ENCODE measurements at regions not wholly inside any gene's neighbourhood (a gene's known extent, or its start where the extent isn't known, plus 50 kb on each side); places are given as distances from the start of the nearest gene placed in this dataset.

- no peak overlapping the region for H2BK15ac ChIP-seq (ENCODE audit: low read length)
- FAIRE-seq (no peak), DNase-seq (ENCODE audit: low read depth in 1 of 2, low spot score in 2 of 2) (no peak)
- POLR2A ChIA-PET (ENCODE audit: partially characterized antibody) = no interaction called here
- peaks cover 0 to 3% (median 0%) of the 10 kb centered on the region in 4 experiments; a peak in 3 of 7 replicates for H3K4me1 ChIP-seq (replicated peaks in 1 of 4; ENCODE audit: control insufficient read depth in 3 of 4, insufficient read depth in 4 of 4, low read length in 3 of 4)
- no peak overlapping the region for H3K56ac ChIP-seq (replicated peaks; ENCODE audit: insufficient read length, low read depth, low read length)
- CTCF ChIA-PET (ENCODE audit: partially characterized antibody) = interaction anchor here (0.9 to 1.7 kb wide), 3 partner anchors 9 to 59 kb away, joined by 3 to 4 read pairs (median 3); no protein-coding TSS in a partner anchor
- H2AFZ ChIP-seq (ENCODE audit: low read length) = no peak overlapping the region
- no peak overlapping the region for H2AK5ac ChIP-seq (ENCODE audit: low read depth, low read length)
- H3K23me2 ChIP-seq (ENCODE audit: low read depth, low read length) = no peaks in the 10 kb centered on the region
- no peaks in the 10 kb centered on the region for H3K79me2 ChIP-seq (ENCODE audit: control insufficient read depth in 1 of 2, insufficient read depth in 2 of 2, low read length in 2 of 2)
- H3K36me3 ChIP-seq (ENCODE audit: control insufficient read depth in 2 of 4, insufficient read depth in 4 of 4, low read length in 3 of 4) = no peaks in the 10 kb centered on the region
- H4K91ac ChIP-seq (replicated peaks; ENCODE audit: insufficient read length, low read length) = no peak overlapping the region
- no peak overlapping the region for H3K18ac ChIP-seq (ENCODE audit: extremely low read depth, low read length)
- no peak overlapping the region for H2BK20ac ChIP-seq (ENCODE audit: low read length)
- TF ChIP-seq GABPA (IDR thresholded peaks at IDR 0.05; ENCODE audit: borderline replicate concordance, insufficient read depth, low read length) (no peak), SRF (IDR thresholded peaks at IDR 0.05; ENCODE audit: low read depth, low read length) (no peak), PHF8 (conservative IDR thresholded peaks at IDR 0.05; ENCODE audit: low read depth, low read length) (no peak), KDM4A (IDR thresholded peaks at IDR 0.05; ENCODE audit: low read depth, low read length, severe bottlenecking) (no peak), SP1 (IDR thresholded peaks at IDR 0.05; ENCODE audit: low read depth, low read length) (no peak), SP4 (IDR thresholded peaks at IDR 0.05; ENCODE audit: low read length) (no peak), EP300 (IDR thresholded peaks at IDR 0.05; ENCODE audit: borderline replicate concordance in 1 of 2, low read depth in 2 of 2, low read length in 2 of 2) (no peak), JUND (IDR thresholded peaks at IDR 0.05; ENCODE audit: low read length) (no peak), RXRA (IDR thresholded peaks at IDR 0.05; ENCODE audit: insufficient read depth, low read depth, low read length) (no peak), CTBP2 (IDR thresholded peaks at IDR 0.05; ENCODE audit: borderline replicate concordance, insufficient read depth, insufficient read length, low read length) (no peak), RNF2 (IDR thresholded peaks at IDR 0.05; ENCODE audit: borderline replicate concordance, low read depth, low read length, missing control alignments, poor library complexity, severe bottlenecking) (no peak), CHD1 (IDR thresholded peaks at IDR 0.05; ENCODE audit: low read depth, low read length) (no peak), ZNF274 (IDR thresholded peaks at IDR 0.05; ENCODE audit: borderline replicate concordance, extremely low read depth, low read length) (no peak)
- H3K9me3 ChIP-seq (ENCODE audit: insufficient read depth in 2 of 2, low read depth in 1 of 2, low read length in 1 of 2) = no peaks in the 10 kb centered on the region
- no peak overlapping the region for H3K4ac ChIP-seq (replicated peaks; ENCODE audit: insufficient read length, low read depth, low read length)
- H3K79me1 ChIP-seq (ENCODE audit: low read depth, low read length) = no peaks in the 10 kb centered on the region
- H4K8ac ChIP-seq (ENCODE audit: extremely low read depth, insufficient read depth, low read length) = no peak overlapping the region
- H3K27ac ChIP-seq (ENCODE audit: low read depth, low read length) = no peak overlapping the region
- H4K5ac ChIP-seq (ENCODE audit: insufficient read length, low read depth, low read length) = no peak overlapping the region
- H3K23ac ChIP-seq (ENCODE audit: insufficient read length) = no peak overlapping the region
- no peak overlapping the region for H2BK12ac ChIP-seq (ENCODE audit: low read depth, low read length)
- H4K20me1 ChIP-seq (replicated peaks in 1 of 2; ENCODE audit: control insufficient read depth in 1 of 2, insufficient read depth in 2 of 2, low read length in 2 of 2) = no peaks in the 10 kb centered on the region
- H3K27me3 ChIP-seq (replicated peaks in 1 of 4; ENCODE audit: control insufficient read depth in 3 of 4, extremely low read depth in 1 of 4, insufficient read depth in 3 of 4, low read length in 3 of 4) = no peaks in the 10 kb centered on the region
- no peak overlapping the region for H3K4me3 ChIP-seq (ENCODE audit: extremely low read depth in 1 of 4, insufficient read depth in 2 of 4, low read depth in 3 of 4, low read length in 4 of 4)
- 92% methylated on average over 1 of the region's 1 CpG; no CpG with 5 or more reads in 1 of the 2 experiments for WGBS, 2 experiments (ENCODE audit: extremely low coverage in 1 of 2, insufficient coverage in 1 of 2, insufficient read length in 1 of 2, insufficient replicate concordance in 2 of 2, low coverage in 1 of 2, low lambda C conversion rate in 2 of 2, missing lambda C conversion rate in 1 of 2)
- H2BK5ac ChIP-seq (ENCODE audit: low read depth, low read length) = no peak overlapping the region
- H3K4me2 ChIP-seq (ENCODE audit: insufficient read depth in 1 of 2, low read depth in 2 of 2, low read length in 2 of 2) = no peak overlapping the region
- no peak overlapping the region for H3K9ac ChIP-seq (replicated peaks in 1 of 4; ENCODE audit: extremely low read depth in 1 of 4, low read depth in 3 of 4, low read length in 3 of 4)
- no peak overlapping the region for H3K14ac ChIP-seq (ENCODE audit: insufficient read length)
- H2BK120ac ChIP-seq (replicated peaks; ENCODE audit: low read depth, low read length) = no peak overlapping the region
These were observed 92.6 kb upstream of the TRPC3 start for GRCh38 chr4:122044501-122044900.

Data from H1 (cell line).